Dermis blood vessel endothelial cell (primary cell): ENCODE measurements at regions not wholly inside any gene's neighbourhood (a gene's known extent, or its start where the extent isn't known, plus 50 kb on each side); places are given as distances from the start of the nearest gene placed in this dataset.
A peak's percentile ranks its signal among the peaks of the same experiment; 100 is the strongest.

Source experiments
- DNase-seq: peaks from one replicate; pipeline ENCODE4 v3.0.0; 2010

GRCh38 chr7:46559194-46559832, 638.2 kb upstream of the IGFBP3 start:
- no peak for DNase-seq

- DNase-seq, result peak; percentile 15
Measured at GRCh38 chr7:46558482-46559193, 637.6 kb upstream of the IGFBP3 start.

- no peak for DNase-seq
Measured at GRCh38 chr7:46557781-46558180, 636.7 kb upstream of the IGFBP3 start.

GRCh38 chr7:46557295-46557711, 636.2 kb upstream of the IGFBP3 start:
- no peak for DNase-seq

- no peak for DNase-seq
Measured at GRCh38 chr7:46554688-46555422, 633.8 kb upstream of the IGFBP3 start.

GRCh38 chr7:46551603-46552002, 630.5 kb upstream of the IGFBP3 start:
- no peak for DNase-seq

- no peak for DNase-seq
Measured at GRCh38 chr7:46550864-46551263, 629.8 kb upstream of the IGFBP3 start.

GRCh38 chr7:46549892-46550639, 629.0 kb upstream of the IGFBP3 start:
- no peak for DNase-seq

GRCh38 chr7:46549347-46549746, 628.3 kb upstream of the IGFBP3 start:
- no peak for DNase-seq

GRCh38 chr7:46547044-46547443, 626.0 kb upstream of the IGFBP3 start:
- no peak for DNase-seq

GRCh38 chr7:46545790-46546189, 624.7 kb upstream of the IGFBP3 start:
- peak; percentile 75 for DNase-seq

GRCh38 chr7:46544396-46545008, 623.4 kb upstream of the IGFBP3 start:
- peak; percentile 70 for DNase-seq

GRCh38 chr7:46542076-46542475, 621.0 kb upstream of the IGFBP3 start:
- no peak for DNase-seq

- no peak for DNase-seq
Measured at GRCh38 chr7:46539892-46540483, 618.9 kb upstream of the IGFBP3 start.

GRCh38 chr7:46537191-46537905, 616.3 kb upstream of the IGFBP3 start:
- DNase-seq, result no peak

GRCh38 chr7:46534664-46535588, 613.9 kb upstream of the IGFBP3 start:
- peak; percentile 77 for DNase-seq

GRCh38 chr7:46533946-46534345, 612.9 kb upstream of the IGFBP3 start:
- DNase-seq, result no peak

- DNase-seq, result no peak
Measured at GRCh38 chr7:46532571-46532970, 611.5 kb upstream of the IGFBP3 start.

- no peak for DNase-seq
Measured at GRCh38 chr7:46530081-46530750, 609.1 kb upstream of the IGFBP3 start.

- DNase-seq, result no peak
Measured at GRCh38 chr7:46527360-46527759, 606.3 kb upstream of the IGFBP3 start.
